ENCODE measurements at regions not wholly inside any gene's neighbourhood (a gene's known extent, or its start where the extent isn't known, plus 50 kb on each side); places are given as distances from the start of the nearest gene placed in this dataset.

GRCh38 chr17:17424552-17424951 is 52.2 kb upstream of the MED9 start:
- DNase-seq (ENCODE audit: low read depth, low spot score) = no peak
- in situ Hi-C loops (cut with HindIII; ENCODE audit: low sequenced_read_pairs) = no loop called here
- H3K4me3 ChIP-seq (ENCODE audit: low read depth, low read length) = no peak overlapping the region
- TF ChIP-seq, protein P1, sequence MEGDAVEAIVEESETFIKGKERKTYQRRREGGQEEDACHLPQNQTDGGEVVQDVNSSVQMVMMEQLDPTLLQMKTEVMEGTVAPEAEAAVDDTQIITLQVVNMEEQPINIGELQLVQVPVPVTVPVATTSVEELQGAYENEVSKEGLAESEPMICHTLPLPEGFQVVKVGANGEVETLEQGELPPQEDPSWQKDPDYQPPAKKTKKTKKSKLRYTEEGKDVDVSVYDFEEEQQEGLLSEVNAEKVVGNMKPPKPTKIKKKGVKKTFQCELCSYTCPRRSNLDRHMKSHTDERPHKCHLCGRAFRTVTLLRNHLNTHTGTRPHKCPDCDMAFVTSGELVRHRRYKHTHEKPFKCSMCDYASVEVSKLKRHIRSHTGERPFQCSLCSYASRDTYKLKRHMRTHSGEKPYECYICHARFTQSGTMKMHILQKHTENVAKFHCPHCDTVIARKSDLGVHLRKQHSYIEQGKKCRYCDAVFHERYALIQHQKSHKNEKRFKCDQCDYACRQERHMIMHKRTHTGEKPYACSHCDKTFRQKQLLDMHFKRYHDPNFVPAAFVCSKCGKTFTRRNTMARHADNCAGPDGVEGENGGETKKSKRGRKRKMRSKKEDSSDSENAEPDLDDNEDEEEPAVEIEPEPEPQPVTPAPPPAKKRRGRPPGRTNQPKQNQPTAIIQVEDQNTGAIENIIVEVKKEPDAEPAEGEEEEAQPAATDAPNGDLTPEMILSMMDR (IDR thresholded peaks at IDR 0.05; ENCODE audit: low read depth, low read length) = no peak

DNA sequence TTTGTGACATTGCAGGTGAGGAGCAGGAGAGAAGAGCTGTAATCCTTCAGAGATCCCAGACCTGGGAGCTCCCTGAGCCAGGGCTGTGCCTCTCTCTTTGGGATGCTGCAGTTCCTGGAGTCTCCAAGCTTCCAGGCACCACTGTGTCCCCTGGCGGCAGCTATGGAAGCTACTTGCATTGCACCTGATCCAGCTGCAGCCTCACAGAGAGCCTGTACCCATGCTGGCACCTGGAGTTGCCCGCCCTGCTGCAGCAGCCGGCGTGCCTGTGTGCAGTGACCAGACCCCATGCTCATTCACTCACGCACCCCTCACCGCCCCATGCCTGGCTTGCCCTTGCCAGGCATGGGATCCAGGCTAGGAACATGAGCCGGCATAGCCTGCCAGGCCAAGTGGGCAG is 51.8 kb upstream of the MED9 start:
- TF ChIP-seq, protein P1 (IDR thresholded peaks at IDR 0.05; ENCODE audit: low read depth, low read length) = no peak
- in situ Hi-C loops (cut with HindIII; ENCODE audit: low sequenced_read_pairs) = no loop called here
- no peak for DNase-seq (ENCODE audit: low read depth, low spot score)
- no peak overlapping the region for H3K4me3 ChIP-seq (ENCODE audit: low read depth, low read length)

- in situ Hi-C loops (cut with HindIII; ENCODE audit: low sequenced_read_pairs) = no loop called here
Measured at GRCh38 chr17:17425591-17425990, 51.2 kb upstream of the MED9 start.

DNA sequence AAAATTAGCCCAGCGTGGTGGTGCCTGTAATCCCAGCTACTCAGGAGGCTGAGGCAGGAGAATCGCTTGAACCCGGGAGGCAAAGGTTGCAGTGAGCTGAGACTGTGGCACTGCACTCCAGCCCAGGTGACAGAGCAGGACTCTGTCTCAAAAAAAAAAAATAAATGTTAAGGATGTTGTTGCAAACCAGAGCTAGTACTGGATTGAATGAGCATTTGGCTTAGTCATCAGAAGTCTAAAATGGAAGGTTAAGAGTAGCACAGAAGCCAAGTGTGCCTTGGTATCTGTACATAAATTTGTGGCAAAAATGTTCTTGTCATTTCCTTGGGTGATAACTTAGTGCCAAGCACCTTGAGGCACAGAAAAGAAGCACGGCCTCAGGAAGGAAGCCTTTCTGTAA is 50.6 kb upstream of the MED9 start:
- H3K4me3 ChIP-seq (ENCODE audit: low read depth, low read length) = no peak overlapping the region
- TF ChIP-seq, protein P1 (IDR thresholded peaks at IDR 0.05; ENCODE audit: low read depth, low read length) = no peak
- in situ Hi-C loops (cut with HindIII; ENCODE audit: low sequenced_read_pairs) = no loop called here
- DNase-seq (ENCODE audit: low read depth, low spot score) = no peak

More at GRCh38 chr17:17425591-17425990, 51.2 kb upstream of the MED9 start:
- TF ChIP-seq, protein P1 (IDR thresholded peaks at IDR 0.05; ENCODE audit: low read depth, low read length) = no peak
- DNase-seq (ENCODE audit: low read depth, low spot score) = no peak
- no peak overlapping the region for H3K4me3 ChIP-seq (ENCODE audit: low read depth, low read length)
